GM20000 (cell line): ENCODE measurements at regions not wholly inside any gene's neighbourhood (a gene's known extent, or its start where the extent isn't known, plus 50 kb on each side); places are given as distances from the start of the nearest gene placed in this dataset.
"Not testable (repeated sequence)": the region's sequence is repeated elsewhere in the genome, so short reads cannot be mapped to it uniquely, and the experiment has no call there.

Source experiments
- DNase-seq: peaks from one replicate; pipeline ENCODE4 v3.0.0; 2012; ENCODE audit warnings: low spot score
- CTCF ChIP-seq: IDR thresholded peaks from 2 replicates; pipeline ENCODE4 v1.5.1; 2012; ENCODE audit warnings: mild to moderate bottlenecking, control low read depth; ENCODE audit errors: extremely low read depth, missing control alignments

GRCh38 chr14:40981247-40981646, 625.4 kb upstream of the LRFN5 start:
- TF ChIP-seq CTCF, result no peak
- no peak for DNase-seq

- not testable (repeated sequence) for DNase-seq
Measured at GRCh38 chr14:40960257-40960656, 646.4 kb upstream of the LRFN5 start.

- no peak for TF ChIP-seq CTCF
- no peak for DNase-seq
Measured at GRCh38 chr14:40955131-40955505, 651.6 kb upstream of the LRFN5 start.

GRCh38 chr14:40954448-40955130, 652.1 kb upstream of the LRFN5 start:
- not testable (repeated sequence) for DNase-seq

- no peak for TF ChIP-seq CTCF
- DNase-seq, result no peak
Measured at GRCh38 chr14:40944521-40944920, 662.2 kb upstream of the LRFN5 start.

GRCh38 chr14:40936861-40937260, 669.8 kb upstream of the LRFN5 start:
- DNase-seq, result no peak
- TF ChIP-seq CTCF, result no peak

- no peak for DNase-seq
- TF ChIP-seq CTCF, result no peak
Measured at GRCh38 chr14:40920380-40920779, 686.3 kb upstream of the LRFN5 start.

GRCh38 chr14:40911141-40911540, 695.5 kb upstream of the LRFN5 start:
- TF ChIP-seq CTCF, result no peak
- no peak for DNase-seq
